Psoas muscle (tissue), 7 donors: ENCODE measurements at regions not wholly inside any gene's neighbourhood (a gene's known extent, or its start where the extent isn't known, plus 50 kb on each side); places are given as distances from the start of the nearest gene placed in this dataset.
"Not testable (repeated sequence)": the region's sequence is repeated elsewhere in the genome, so short reads cannot be mapped to it uniquely, and the experiment has no call there.

Experiments used
- ATAC-seq, 4 donors: fragments of 200-7000 bp; cut with Tn5 transposase; one replicate each; pipeline ENCODE4 v1.9.1; 2020; ENCODE audit warnings: moderate library complexity in 3 of 4, mild to moderate bottlenecking in 2 of 4
- DNase-seq, 2 donors: peaks; one replicate each; pipeline ENCODE4 v3.0.0-alpha.2; 2020
- H3K27ac ChIP-seq: fragments of 200-600 bp; one replicate; pipeline ENCODE4 v1.8.0; 2022
- H3K27me3 ChIP-seq, 3 donors: fragments of 200-600 bp in 1 of 3; one replicate each; pipeline versions ENCODE4 v1.6.1 to v1.8.0; 2013 to 2022; ENCODE audit warnings: low read length in 2 of 3, mild to moderate bottlenecking in 2 of 3, moderate library complexity in 1 of 3; ENCODE audit not compliant: insufficient read depth in 3 of 3
- H3K36me3 ChIP-seq, 2 donors: fragments of 200-600 bp in 1 of 2; one replicate each; pipeline versions ENCODE4 v1.6.1 to v1.8.0; 2013 to 2022; ENCODE audit warnings: low read depth in 1 of 2, mild to moderate bottlenecking in 1 of 2, moderate library complexity in 1 of 2; ENCODE audit not compliant: insufficient read depth in 1 of 2
- H3K4me1 ChIP-seq: fragments of 200-600 bp; one replicate; pipeline ENCODE4 v1.8.0; 2022
- H3K4me3 ChIP-seq: fragments of 200-600 bp; one replicate; pipeline ENCODE4 v1.8.0; 2022; ENCODE audit warnings: mild to moderate bottlenecking
- H3K9me3 ChIP-seq: fragments of 200-600 bp; one replicate; pipeline ENCODE4 v1.8.0; 2022
- WGBS, 3 donors: extraction: QIAGEN DNeasy Blood & Tissue Kit; methylation state at CpG; one replicate each; pipeline versions ENCODE4 v1.1.6 to v1.1.7; 2013; 5-methylcytosine and 5-hydroxymethylcytosine counted together
- intact Hi-C, 2 donors: fragments of 100-400 bp; cut with DNase I; formaldehyde crosslinking; loops; one replicate each; pipeline versions ENCODE4 v1.11.0 to v1.14.2; 2022
- TF ChIP-seq, protein P1 (sequence below): fragments of 200-600 bp; IDR thresholded peaks from one replicate; pipeline ENCODE4 v1.8.0; 2022; ENCODE audit warnings: antibody characterized with exemption
- donor health status: healthy with polysubstance abuse.
- donor health status: DM: no; HTN: no; CAD: no; lungs with moderate emphysema.
- donor health status: Bipolar disorder and iron deficiency.
- donor health status: healthy.
- donor health status: DM: yes; HTN: yes; CAD: no.
- donor health status: DM: no; HTN: no; CAD: no.
- donor health status: DM: yes; HTN: yes; CAD: no.

DNA sequence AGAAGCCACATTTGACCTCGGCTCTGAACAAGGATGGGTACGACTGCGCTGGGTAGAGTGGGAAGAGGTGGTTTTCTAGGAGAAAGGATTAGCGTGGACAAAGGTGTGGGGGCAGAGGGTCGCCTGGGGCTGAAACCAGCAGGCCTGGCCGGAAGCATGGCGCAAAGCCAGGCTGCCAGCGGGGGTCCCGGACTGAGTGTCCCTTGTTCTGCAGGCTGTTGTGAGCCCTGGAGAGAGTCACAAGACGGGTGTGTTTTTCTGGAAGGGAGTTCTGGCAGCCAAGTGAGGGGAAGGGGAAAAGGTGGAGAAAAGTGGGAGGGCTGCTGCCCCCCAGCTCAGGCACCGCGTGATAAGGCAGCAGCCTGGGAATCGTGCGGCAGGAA, 98.5 kb upstream of the MEF2A start:
- Histone ChIP-seq H3K9me3 (peaks cover 22% of the 10 kb centered on the region), H3K36me3 (no peaks in the 10 kb centered on the region), H3K27me3 (no peaks in the 10 kb centered on the region), H3K4me1 (no peaks in the 10 kb centered on the region), H3K4me3 (no peak overlapping the region), H3K27ac (no peak overlapping the region)
- ATAC-seq, result peak in 1 of 4 donors; percentile 8
- no peak for DNase-seq
- intact Hi-C loops, result no loop called here
- TF ChIP-seq, protein P1, sequence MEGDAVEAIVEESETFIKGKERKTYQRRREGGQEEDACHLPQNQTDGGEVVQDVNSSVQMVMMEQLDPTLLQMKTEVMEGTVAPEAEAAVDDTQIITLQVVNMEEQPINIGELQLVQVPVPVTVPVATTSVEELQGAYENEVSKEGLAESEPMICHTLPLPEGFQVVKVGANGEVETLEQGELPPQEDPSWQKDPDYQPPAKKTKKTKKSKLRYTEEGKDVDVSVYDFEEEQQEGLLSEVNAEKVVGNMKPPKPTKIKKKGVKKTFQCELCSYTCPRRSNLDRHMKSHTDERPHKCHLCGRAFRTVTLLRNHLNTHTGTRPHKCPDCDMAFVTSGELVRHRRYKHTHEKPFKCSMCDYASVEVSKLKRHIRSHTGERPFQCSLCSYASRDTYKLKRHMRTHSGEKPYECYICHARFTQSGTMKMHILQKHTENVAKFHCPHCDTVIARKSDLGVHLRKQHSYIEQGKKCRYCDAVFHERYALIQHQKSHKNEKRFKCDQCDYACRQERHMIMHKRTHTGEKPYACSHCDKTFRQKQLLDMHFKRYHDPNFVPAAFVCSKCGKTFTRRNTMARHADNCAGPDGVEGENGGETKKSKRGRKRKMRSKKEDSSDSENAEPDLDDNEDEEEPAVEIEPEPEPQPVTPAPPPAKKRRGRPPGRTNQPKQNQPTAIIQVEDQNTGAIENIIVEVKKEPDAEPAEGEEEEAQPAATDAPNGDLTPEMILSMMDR, result no peak
- 89 to 95% (median 91%) methylated on average over 14 of the region's 14 CpGs for WGBS, 3 donors

DNA sequence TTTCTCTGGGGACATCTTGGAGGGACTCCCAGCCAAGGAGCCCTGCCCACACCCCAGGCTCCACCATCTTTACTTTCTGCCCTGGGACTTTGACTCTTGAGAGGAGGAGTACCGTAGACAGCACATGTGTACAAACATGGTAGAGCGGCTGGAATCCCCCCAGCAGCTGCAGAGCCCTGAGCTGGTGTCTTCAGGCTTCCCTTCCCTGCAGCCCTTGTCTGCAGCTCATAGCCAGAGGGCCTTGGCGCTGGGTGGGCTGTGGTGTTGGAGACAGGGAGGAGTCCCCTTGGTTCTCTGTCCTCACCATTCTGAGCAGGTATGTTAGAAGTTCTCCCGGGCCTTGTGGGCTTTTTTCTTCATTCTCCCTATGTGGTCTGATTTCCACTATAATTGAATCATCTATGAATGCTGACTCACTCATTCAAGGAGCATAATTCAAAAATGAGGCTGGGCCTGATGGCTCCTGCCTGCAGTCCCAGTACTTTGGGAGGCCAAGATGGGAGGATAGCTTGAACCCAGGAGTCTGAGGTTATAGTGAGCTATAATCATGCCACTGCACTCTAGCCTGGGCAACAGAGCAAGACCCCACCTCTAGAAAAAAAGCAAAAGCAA, 97.8 kb upstream of the MEF2A start:
- H3K4me1 ChIP-seq, result no peaks in the 10 kb centered on the region
- H3K27me3 ChIP-seq, result no peaks in the 10 kb centered on the region
- ATAC-seq (no peak), DNase-seq (no peak)
- no peak overlapping the region for H3K4me3 ChIP-seq
- TF ChIP-seq, protein P1, result no peak
- WGBS, 3 donors, result 71 to 73% (median 73%) methylated on average over 4 of the region's 4 CpGs
- no peak overlapping the region for H3K27ac ChIP-seq
- no peaks in the 10 kb centered on the region for H3K36me3 ChIP-seq
- intact Hi-C loops, result no loop called here
- peaks cover 18% of the 10 kb centered on the region for H3K9me3 ChIP-seq

DNA sequence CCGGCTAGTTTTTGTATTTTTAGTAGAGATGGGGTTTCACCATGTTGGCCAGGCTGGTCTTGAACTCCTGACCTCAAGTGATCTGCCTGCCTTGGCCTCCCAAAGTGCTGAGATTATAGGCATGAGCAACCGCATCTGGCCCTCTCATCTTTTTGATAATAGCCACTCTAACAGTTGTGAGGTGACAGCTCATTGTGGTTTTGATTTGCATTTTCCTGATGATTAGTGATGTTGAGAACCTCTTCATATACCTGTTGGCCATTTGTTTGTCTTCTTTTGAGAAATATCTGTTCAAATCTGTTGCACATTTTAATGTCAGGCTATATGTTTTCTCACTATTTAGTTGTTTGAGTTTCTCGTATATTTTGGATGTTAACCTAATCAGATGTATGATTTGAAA, 95.6 kb upstream of the MEF2A start:
- intact Hi-C loops, result loop anchor here in 1 of 2 donors (5.0 kb wide), 1 partner anchor 37 kb away; no protein-coding TSS in a partner anchor
- ATAC-seq, H3K27ac ChIP-seq, H3K36me3 ChIP-seq, H3K4me3 ChIP-seq, DNase-seq, H3K27me3 ChIP-seq, H3K9me3 ChIP-seq: not testable (repeated sequence)
- peaks cover 19% of the 10 kb centered on the region for H3K4me1 ChIP-seq
- 87 to 98% (median 92%) methylated on average over 3 of the region's 3 CpGs for WGBS, 3 donors

DNA sequence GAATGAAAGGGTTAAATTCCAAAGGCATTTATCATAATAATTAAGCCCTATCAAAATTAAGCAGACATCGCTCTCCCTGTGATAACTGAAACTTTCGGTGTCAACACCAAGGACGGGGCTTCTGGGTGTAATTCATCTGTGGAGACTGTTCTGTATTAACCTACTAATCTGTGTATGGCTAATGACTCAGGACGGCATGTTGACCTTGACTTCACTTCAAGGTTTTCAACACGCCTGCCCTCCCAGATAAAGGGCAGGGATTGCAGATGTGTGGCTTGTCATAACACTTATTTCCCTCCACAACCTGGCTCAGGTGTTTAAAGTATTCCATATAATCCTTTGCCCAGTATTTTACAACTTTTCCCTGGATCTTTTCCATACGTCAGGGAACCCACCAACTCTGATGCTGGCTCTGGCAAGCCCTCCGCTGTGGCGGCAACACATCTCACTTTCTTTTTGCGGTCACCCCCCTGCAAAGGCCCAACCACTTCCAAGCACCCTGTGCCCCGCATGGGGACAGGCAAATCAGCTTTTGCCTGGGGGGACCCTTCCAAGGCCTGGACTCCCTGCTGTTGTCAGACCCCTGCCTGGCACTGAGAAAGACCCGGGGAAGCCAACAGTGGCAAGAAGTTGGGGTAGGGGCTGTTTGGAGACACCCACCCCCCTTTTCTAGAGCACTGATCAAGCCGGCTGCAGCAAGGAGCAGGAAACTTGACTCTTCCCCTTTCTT, 93.2 kb upstream of the MEF2A start:
- H3K36me3 ChIP-seq, result no peaks in the 10 kb centered on the region
- WGBS, 3 donors, result 87 to 91% (median 89%) methylated on average over 12 of the region's 12 CpGs
- H3K27me3 ChIP-seq, result no peaks in the 10 kb centered on the region
- peak overlapping the region; percentile 83 for H3K27ac ChIP-seq
- intact Hi-C loops, result loop anchor here in 1 of 2 donors (2.0 to 5.0 kb wide), 2 partner anchors 16 to 35 kb away; no protein-coding TSS in a partner anchor
- peaks cover 37% of the 10 kb centered on the region for H3K4me1 ChIP-seq
- ATAC-seq (no peak), DNase-seq (no peak)
- TF ChIP-seq, protein P1, result no peak
- no peak overlapping the region for H3K4me3 ChIP-seq
- H3K9me3 ChIP-seq, result no peaks in the 10 kb centered on the region
